CD14-positive monocyte (primary cell): ENCODE measurements at regions not wholly inside any gene's neighbourhood (a gene's known extent, or its start where the extent isn't known, plus 50 kb on each side); places are given as distances from the start of the nearest gene placed in this dataset.

Experiments
- DNase-seq, 3 donors: peaks; one replicate each; pipeline ENCODE4 v3.0.0-alpha.2; 2011 to 2022
- H2AFZ ChIP-seq: 2 replicates; pipeline ENCODE4 v1.6.0; 2012; ENCODE audit warnings: mild to moderate bottlenecking, low read depth, low read length, inconsistent platforms; ENCODE audit not compliant: insufficient read depth, poor library complexity, severe bottlenecking
- H3K27ac ChIP-seq, 2 donors: 1 replicate in 1 of 2; 2 replicates in 1 of 2; pipeline ENCODE4 v1.5.1; 2012 to 2013; ENCODE audit warnings: low read length in 2 of 2, control low read depth in 1 of 2, inconsistent platforms in 1 of 2, low read depth in 1 of 2, mild to moderate bottlenecking in 1 of 2
- H3K27me3 ChIP-seq, 2 donors: one replicate each; pipeline versions ENCODE4 v1.6.0 to v1.6.1; 2011 to 2013; ENCODE audit warnings: low read length in 2 of 2; ENCODE audit not compliant: control insufficient read depth in 2 of 2, insufficient read depth in 2 of 2
- H3K36me3 ChIP-seq, 2 donors: replicated peaks in 1 of 2; 1 replicate in 1 of 2; 2 replicates in 1 of 2; pipeline versions ENCODE4 v1.5.1 to v1.6.1; 2012 to 2013; ENCODE audit warnings: low read length in 2 of 2, control low read depth in 1 of 2, inconsistent platforms in 1 of 2, mild to moderate bottlenecking in 1 of 2; ENCODE audit not compliant: insufficient read depth in 2 of 2, control insufficient read depth in 1 of 2
- H3K4me1 ChIP-seq, 2 donors: 1 replicate in 1 of 2; 2 replicates in 1 of 2; pipeline versions ENCODE4 v1.5.1 to v1.6.1; 2012 to 2013; ENCODE audit warnings: low read length in 2 of 2, control low read depth in 1 of 2, inconsistent platforms in 1 of 2, mild to moderate bottlenecking in 1 of 2, moderate library complexity in 1 of 2; ENCODE audit not compliant: insufficient read depth in 2 of 2, control insufficient read depth in 1 of 2
- H3K4me2 ChIP-seq: replicated peaks from 2 replicates; pipeline ENCODE3; 2012; ENCODE audit warnings: low read length, moderate library complexity, mild to moderate bottlenecking; ENCODE audit not compliant: poor library complexity, severe bottlenecking; ENCODE audit errors: extremely low read depth
- H3K4me3 ChIP-seq, 3 experiments: fragments of 200-600 bp in 1 of 3; sonication (generic) in 1 of 3; replicated peaks in 1 of 3; 1 replicate in 2 of 3; 2 replicates in 1 of 3; pipeline ENCODE4 v1.5.1; 2011 to 2013; ENCODE audit warnings: low read length in 3 of 3, mild to moderate bottlenecking in 3 of 3, control low read depth in 2 of 3, low read depth in 2 of 3, inconsistent platforms in 1 of 3, moderate library complexity in 1 of 3
- H3K79me2 ChIP-seq: 2 replicates; pipeline ENCODE4 v1.6.0; 2012; ENCODE audit warnings: mild to moderate bottlenecking, control low read depth, inconsistent platforms, low read length, moderate library complexity; ENCODE audit not compliant: insufficient read depth
- H3K9ac ChIP-seq: 2 replicates; pipeline ENCODE4 v1.6.0; 2017; ENCODE audit warnings: low read length, mild to moderate bottlenecking; ENCODE audit not compliant: insufficient read depth, poor library complexity, severe bottlenecking
- H3K9me3 ChIP-seq, 2 donors: replicated peaks in 1 of 2; 1 replicate in 1 of 2; 2 replicates in 1 of 2; pipeline versions ENCODE4 v1.5.1 to v1.6.1; 2012 to 2013; ENCODE audit warnings: low read length in 2 of 2, control low read depth in 1 of 2; ENCODE audit not compliant: control insufficient read depth in 1 of 2, insufficient read depth in 1 of 2
- H4K20me1 ChIP-seq: 2 replicates; pipeline ENCODE4 v1.6.0; 2012; ENCODE audit warnings: mild to moderate bottlenecking, low read length, control low read depth, moderate library complexity; ENCODE audit not compliant: insufficient read depth
- H3K27ac Mint-ChIP-seq, 7 donors: one replicate each; pipeline ENCODE4 v1.8.0; 2020; ENCODE audit warnings: mild to moderate bottlenecking in 7 of 7, mixed read lengths in 7 of 7, moderate library complexity in 6 of 7, inconsistent platforms in 2 of 7
- H3K27me3 Mint-ChIP-seq, 3 donors: one replicate each; pipeline ENCODE4 v1.8.0; 2021 to 2022; ENCODE audit warnings: low read depth in 3 of 3, mild to moderate bottlenecking in 3 of 3, mixed read lengths in 3 of 3, moderate library complexity in 3 of 3, inconsistent platforms in 1 of 3
- H3K36me3 Mint-ChIP-seq, 2 donors: one replicate each; pipeline ENCODE4 v1.8.0; 2020; ENCODE audit warnings: mixed read lengths in 2 of 2, inconsistent platforms in 1 of 2, mild to moderate bottlenecking in 1 of 2
- H3K4me1 Mint-ChIP-seq: one replicate; pipeline ENCODE4 v1.8.0; 2020; ENCODE audit warnings: mild to moderate bottlenecking, mixed read lengths
- H3K4me3 Mint-ChIP-seq, 2 donors: one replicate each; pipeline ENCODE4 v1.8.0; 2020; ENCODE audit warnings: mild to moderate bottlenecking in 2 of 2, mixed read lengths in 2 of 2, moderate library complexity in 1 of 2
- H3K9me3 Mint-ChIP-seq, 7 donors: one replicate each; pipeline ENCODE4 v1.8.0; 2020 to 2022; ENCODE audit warnings: mixed read lengths in 7 of 7, mild to moderate bottlenecking in 6 of 7, moderate library complexity in 6 of 7, inconsistent platforms in 2 of 7
- WGBS: methylation state at CpG from one replicate; pipeline ENCODE4 v1.1.5; 2013; ENCODE audit warnings: missing lambda C conversion rate; ENCODE audit not compliant: insufficient coverage; 5-methylcytosine and 5-hydroxymethylcytosine counted together
- intact Hi-C, 2 donors: fragments of 100-400 bp; cut with micrococcal nuclease; formaldehyde crosslinking; loops; one replicate each; pipeline versions ENCODE4 v1.15.0 to v1.15.1; 2023
- TF ChIP-seq, protein P1 (sequence below): fragments of 200-600 bp; IDR thresholded peaks from one replicate; pipeline ENCODE4 v1.8.0; 2022; ENCODE audit warnings: antibody characterized with exemption, mild to moderate bottlenecking

DNA sequence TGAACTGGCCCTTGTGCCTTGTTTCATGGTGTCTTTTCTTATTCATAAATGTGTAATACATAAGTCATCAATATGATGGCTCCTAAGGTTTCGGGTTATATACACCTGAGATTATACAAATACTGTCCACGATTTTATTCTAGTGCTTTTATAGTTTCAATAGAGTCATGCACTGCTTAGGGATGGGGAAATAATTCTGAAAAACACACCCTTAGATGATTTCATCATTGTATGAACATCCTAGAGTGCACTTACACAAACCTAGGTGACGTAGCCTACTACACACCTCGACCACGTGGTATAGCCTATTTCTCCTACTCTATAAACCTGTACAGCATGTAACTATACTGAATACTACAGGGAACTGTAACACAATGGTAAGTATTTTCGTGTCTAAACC lies 988.8 kb upstream of the NR2F2 start:
- DNase-seq: no peak
- Histone ChIP-seq H3K4me1 (no peaks in the 10 kb centered on the region), H2AFZ (no peak overlapping the region), H3K9ac (no peak overlapping the region), H3K27ac (no peak overlapping the region), H3K4me2 (no peak overlapping the region), H3K4me3 (no peak overlapping the region), H3K36me3 (no peaks in the 10 kb centered on the region), H3K79me2 (no peaks in the 10 kb centered on the region), H3K27me3 (no peaks in the 10 kb centered on the region), H3K9me3 (no peaks in the 10 kb centered on the region), H4K20me1 (no peaks in the 10 kb centered on the region)
- no peaks in the 10 kb centered on the region for H3K36me3 Mint-ChIP-seq
- no CpG with 5 or more reads among the region's 6 CpGs for WGBS
- TF ChIP-seq, protein P1, sequence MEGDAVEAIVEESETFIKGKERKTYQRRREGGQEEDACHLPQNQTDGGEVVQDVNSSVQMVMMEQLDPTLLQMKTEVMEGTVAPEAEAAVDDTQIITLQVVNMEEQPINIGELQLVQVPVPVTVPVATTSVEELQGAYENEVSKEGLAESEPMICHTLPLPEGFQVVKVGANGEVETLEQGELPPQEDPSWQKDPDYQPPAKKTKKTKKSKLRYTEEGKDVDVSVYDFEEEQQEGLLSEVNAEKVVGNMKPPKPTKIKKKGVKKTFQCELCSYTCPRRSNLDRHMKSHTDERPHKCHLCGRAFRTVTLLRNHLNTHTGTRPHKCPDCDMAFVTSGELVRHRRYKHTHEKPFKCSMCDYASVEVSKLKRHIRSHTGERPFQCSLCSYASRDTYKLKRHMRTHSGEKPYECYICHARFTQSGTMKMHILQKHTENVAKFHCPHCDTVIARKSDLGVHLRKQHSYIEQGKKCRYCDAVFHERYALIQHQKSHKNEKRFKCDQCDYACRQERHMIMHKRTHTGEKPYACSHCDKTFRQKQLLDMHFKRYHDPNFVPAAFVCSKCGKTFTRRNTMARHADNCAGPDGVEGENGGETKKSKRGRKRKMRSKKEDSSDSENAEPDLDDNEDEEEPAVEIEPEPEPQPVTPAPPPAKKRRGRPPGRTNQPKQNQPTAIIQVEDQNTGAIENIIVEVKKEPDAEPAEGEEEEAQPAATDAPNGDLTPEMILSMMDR: no peak
- no peaks in the 10 kb centered on the region for H3K27me3 Mint-ChIP-seq
- no peak overlapping the region for H3K27ac Mint-ChIP-seq
- no peaks in the 10 kb centered on the region for H3K4me1 Mint-ChIP-seq
- H3K9me3 Mint-ChIP-seq: peaks cover 0 to 4% (median 0%) of the 10 kb centered on the region in 7 donors
- no peak overlapping the region for H3K4me3 Mint-ChIP-seq
- intact Hi-C loops: no loop called here

DNA sequence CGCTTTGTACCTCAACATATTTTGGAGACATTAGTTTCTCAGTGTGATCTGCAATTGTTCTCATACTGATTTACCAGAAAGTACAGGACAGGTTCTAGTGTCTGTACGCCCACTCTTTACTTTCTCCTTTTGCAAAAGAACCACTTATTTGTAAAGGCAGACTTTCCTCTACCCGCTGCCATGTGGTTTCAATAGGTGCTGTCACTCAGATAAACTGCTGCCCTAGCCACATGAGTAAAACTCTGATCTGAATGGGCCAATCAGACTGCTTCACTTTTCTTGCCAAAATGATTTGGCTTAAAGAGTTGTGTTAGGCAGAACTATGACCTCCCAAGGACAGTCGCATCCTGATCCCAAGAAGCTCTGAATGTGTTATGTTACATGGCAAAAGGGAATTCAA lies 984.6 kb upstream of the NR2F2 start:
- no peak overlapping the region for H3K27ac ChIP-seq
- TF ChIP-seq, protein P1: no peak
- no peaks in the 10 kb centered on the region for H4K20me1 ChIP-seq
- no peaks in the 10 kb centered on the region for H3K36me3 ChIP-seq
- H3K4me3 ChIP-seq: no peak overlapping the region
- no peaks in the 10 kb centered on the region for H3K27me3 ChIP-seq
- no peaks in the 10 kb centered on the region for H3K4me1 ChIP-seq
- Mint-ChIP-seq H3K4me1 (no peaks in the 10 kb centered on the region), H3K27me3 (no peaks in the 10 kb centered on the region), H3K27ac (no peak overlapping the region), H3K4me3 (no peak overlapping the region), H3K9me3 (peaks cover 0 to 4% (median 0%) of the 10 kb centered on the region in 7 donors), H3K36me3 (no peaks in the 10 kb centered on the region)
- WGBS: 100% methylated on average over 2 of the region's 4 CpGs
- no peak overlapping the region for H3K4me2 ChIP-seq
- no peaks in the 10 kb centered on the region for H3K9me3 ChIP-seq
- intact Hi-C loops: no loop called here
- no peaks in the 10 kb centered on the region for H3K79me2 ChIP-seq
- no peak for DNase-seq
- no peak overlapping the region for H3K9ac ChIP-seq
- H2AFZ ChIP-seq: no peak overlapping the region
